Head of caudate nucleus (tissue), 42 donors: ENCODE measurements at regions not wholly inside any gene's neighbourhood (a gene's known extent, or its start where the extent isn't known, plus 50 kb on each side); places are given as distances from the start of the nearest gene placed in this dataset.
A peak's percentile ranks its signal among the peaks of the same experiment; 100 is the strongest.

Experiments used
- DNase-seq, 42 donors: peaks; one replicate each; pipeline versions ENCODE4 v3.0.0 to v3.0.0-alpha.2; 2020 to 2021; ENCODE audit warnings: mixed read lengths in 7 of 42
- intact Hi-C: fragments of 100-400 bp; cut with DNase I; formaldehyde crosslinking; loops from one replicate; pipeline ENCODE4 v1.15.0; 2022

- intact Hi-C loops = no loop called here
Observed at GRCh38 chr6:167525774-167526173, 200.9 kb downstream of the TTLL2 start.

GRCh38 chr6:167526465-167527368, 201.8 kb downstream of the TTLL2 start:
- DNase-seq = no peak
- intact Hi-C loops = no loop called here

More at GRCh38 chr6:167525774-167526173, 200.9 kb downstream of the TTLL2 start:
- no peak for DNase-seq

GRCh38 chr6:167528239-167528638, 203.4 kb downstream of the TTLL2 start:
- intact Hi-C loops = no loop called here
- DNase-seq = no peak

- intact Hi-C loops = no loop called here
- DNase-seq = no peak
Observed at GRCh38 chr6:167528976-167529375, 204.1 kb downstream of the TTLL2 start.

GRCh38 chr6:167529444-167530335, 204.8 kb downstream of the TTLL2 start:
- peak in 1 of 42 donors; percentile 11 for DNase-seq

GRCh38 chr6:167530951-167531350, 206.1 kb downstream of the TTLL2 start:
- peak in 1 of 42 donors; percentile 11 for DNase-seq
- intact Hi-C loops = no loop called here

More at GRCh38 chr6:167529444-167530335, 204.8 kb downstream of the TTLL2 start:
- intact Hi-C loops = no loop called here

- no peak for DNase-seq
- intact Hi-C loops = no loop called here
Observed at GRCh38 chr6:167532410-167533288, 207.8 kb downstream of the TTLL2 start.

GRCh38 chr6:167533851-167534250, 209.0 kb downstream of the TTLL2 start:
- intact Hi-C loops = no loop called here
- DNase-seq = no peak

- DNase-seq = no peak
- intact Hi-C loops = no loop called here
Observed at GRCh38 chr6:167537816-167538215, 212.9 kb downstream of the TTLL2 start.

- intact Hi-C loops = no loop called here
Observed at GRCh38 chr6:167538746-167539145, 213.9 kb downstream of the TTLL2 start.

GRCh38 chr6:167540796-167541195, 215.9 kb downstream of the TTLL2 start:
- DNase-seq = no peak
- intact Hi-C loops = no loop called here

More at GRCh38 chr6:167538746-167539145, 213.9 kb downstream of the TTLL2 start:
- DNase-seq = no peak

- no peak for DNase-seq
- intact Hi-C loops = no loop called here
Observed at GRCh38 chr6:167541544-167541943, 216.7 kb downstream of the TTLL2 start.

- DNase-seq = no peak
- intact Hi-C loops = no loop called here
Observed at GRCh38 chr6:167543602-167544497, 219.0 kb downstream of the TTLL2 start.

- intact Hi-C loops = no loop called here
- no peak for DNase-seq
Observed at GRCh38 chr6:167546611-167547327, 221.9 kb downstream of the TTLL2 start.

- intact Hi-C loops = no loop called here
- no peak for DNase-seq
Observed at GRCh38 chr6:167547328-167547692, 222.4 kb downstream of the TTLL2 start.

- intact Hi-C loops = no loop called here
- no peak for DNase-seq
Observed at GRCh38 chr6:167547751-167548150, 222.9 kb downstream of the TTLL2 start.

- intact Hi-C loops = no loop called here
- peak in 1 of 42 donors; percentile 6 for DNase-seq
Observed at GRCh38 chr6:167548451-167548850, 223.6 kb downstream of the TTLL2 start.
